WTC11 (cell line): ENCODE measurements at regions not wholly inside any gene's neighbourhood (a gene's known extent, or its start where the extent isn't known, plus 50 kb on each side); places are given as distances from the start of the nearest gene placed in this dataset.

Experiments used
- ATAC-seq: fragments of 200-7000 bp; cut with Tn5 transposase; 2 replicates; pipeline ENCODE4 v1.10.0; 2021; ENCODE audit warnings: mild to moderate bottlenecking, moderate library complexity
- CTCF ChIA-PET: fragments of 300-600 bp; sonication (Branson Sonifier 250); formaldehyde crosslinking; loops from one replicate; lab custom pipeline; 2021; ENCODE audit warnings: antibody characterized with exemption; lab: Charles Lee
- POLR2A ChIA-PET: fragments of 350-600 bp; sonication (Branson Sonifier 250); formaldehyde crosslinking; loops from one replicate; lab custom pipeline; 2021; ENCODE audit warnings: antibody characterized with exemption; lab: Charles Lee
- DNase-seq: peaks from one replicate; pipeline ENCODE4 v3.0.0; 2021; ENCODE audit warnings: low spot score
- H3K27ac Mint-ChIP-seq: 2 replicates; pipeline ENCODE4 v1.8.0; 2021; ENCODE audit warnings: mixed read lengths
- H3K27me3 Mint-ChIP-seq: 2 replicates; pipeline ENCODE4 v1.8.0; 2021; ENCODE audit warnings: low read depth, mild to moderate bottlenecking, moderate library complexity, mixed read lengths
- H3K36me3 Mint-ChIP-seq: 2 replicates; pipeline ENCODE4 v1.8.0; 2021; ENCODE audit warnings: mixed read lengths
- H3K4me1 Mint-ChIP-seq: 2 replicates; pipeline ENCODE4 v1.8.0; 2022; ENCODE audit warnings: mixed read lengths
- H3K4me3 Mint-ChIP-seq: 2 replicates; pipeline ENCODE4 v1.8.0; 2021; ENCODE audit warnings: mild to moderate bottlenecking, moderate library complexity, mixed read lengths
- H3K9me3 Mint-ChIP-seq: 2 replicates; pipeline ENCODE4 v1.8.0; 2021; ENCODE audit warnings: mixed read lengths
- AFF4 ChIP-seq: sonication (generic); formaldehyde crosslinking; IDR thresholded peaks from 2 replicates; pipeline ENCODE4 v1.8.1; 2023; ENCODE audit warnings: mild to moderate bottlenecking, missing genetic modification reagents, borderline replicate concordance
- ATF2 ChIP-seq: sonication (generic); formaldehyde crosslinking; IDR thresholded peaks from 2 replicates; pipeline ENCODE4 v1.8.1; 2022; ENCODE audit warnings: low read depth, missing genetic modification reagents, borderline replicate concordance
- ATF3 ChIP-seq: sonication (generic); formaldehyde crosslinking; conservative IDR thresholded peaks from 2 replicates; pipeline ENCODE4 v1.8.1; 2022; ENCODE audit warnings: mild to moderate bottlenecking, missing genetic modification reagents
- CTCF ChIP-seq: fragments of 200-600 bp; IDR thresholded peaks from 2 replicates; pipeline ENCODE4 v1.8.0; 2022; ENCODE audit warnings: antibody characterized with exemption
- E2F5 ChIP-seq: sonication (generic); formaldehyde crosslinking; IDR thresholded peaks from 2 replicates; pipeline ENCODE4 v1.8.1; 2022; ENCODE audit warnings: mild to moderate bottlenecking, moderate library complexity, missing genetic modification reagents
- EMX1 ChIP-seq: fragments of 250-450 bp; sonication (Bioruptor Pico); IDR thresholded peaks from 2 replicates; pipeline ENCODE4 v1.8.0; 2021; ENCODE audit warnings: mild to moderate bottlenecking
- FOXJ3 ChIP-seq: sonication (generic); formaldehyde crosslinking; IDR thresholded peaks from 2 replicates; pipeline ENCODE4 v1.9.0; 2021; ENCODE audit warnings: missing genetic modification reagents, mild to moderate bottlenecking, borderline replicate concordance
- FOXP4 ChIP-seq: sonication (generic); formaldehyde crosslinking; IDR thresholded peaks from 2 replicates; pipeline ENCODE4 v1.8.0; 2022; ENCODE audit warnings: mild to moderate bottlenecking, missing genetic modification reagents
- GTF2I ChIP-seq: fragments of 250-450 bp; sonication (Bioruptor Pico); conservative IDR thresholded peaks from 2 replicates; pipeline ENCODE4 v1.4.0; 2021; ENCODE audit warnings: mild to moderate bottlenecking
- JAZF1 ChIP-seq: fragments of 250-450 bp; sonication (Bioruptor Pico); IDR thresholded peaks from 2 replicates; pipeline ENCODE4 v1.9.0; 2021; ENCODE audit warnings: moderate library complexity, mild to moderate bottlenecking, inconsistent platforms
- KAT7 ChIP-seq: sonication (generic); formaldehyde crosslinking; IDR thresholded peaks from 2 replicates; pipeline ENCODE4 v1.8.1; 2023; ENCODE audit warnings: missing genetic modification reagents, mild to moderate bottlenecking, borderline replicate concordance
- NFYB ChIP-seq: sonication (generic); formaldehyde crosslinking; conservative IDR thresholded peaks from 2 replicates; pipeline ENCODE4 v1.8.0; 2022; ENCODE audit warnings: low read depth, missing genetic modification reagents
- RORB ChIP-seq: fragments of 250-450 bp; sonication (Bioruptor Pico); IDR thresholded peaks from 2 replicates; pipeline ENCODE4 v1.9.0; 2021; ENCODE audit warnings: mild to moderate bottlenecking
- SOX15 ChIP-seq: fragments of 250-450 bp; sonication (Bioruptor Pico); IDR thresholded peaks from 2 replicates; pipeline ENCODE4 v1.9.0; 2021; ENCODE audit warnings: mild to moderate bottlenecking
- ZMAT4 ChIP-seq: fragments of 250-450 bp; sonication (Bioruptor Pico); IDR thresholded peaks from 2 replicates; pipeline ENCODE4 v1.9.0; 2021; ENCODE audit warnings: mild to moderate bottlenecking
- ZNF263 ChIP-seq: sonication (generic); formaldehyde crosslinking; IDR thresholded peaks from 2 replicates; pipeline ENCODE4 v1.8.1; 2022; ENCODE audit warnings: low read depth, mild to moderate bottlenecking, moderate library complexity, missing genetic modification reagents
- ZNF317 ChIP-seq: sonication (generic); formaldehyde crosslinking; IDR thresholded peaks from 2 replicates; pipeline ENCODE4 v1.8.1; 2023; ENCODE audit warnings: low read depth, mild to moderate bottlenecking, moderate library complexity, missing genetic modification reagents, borderline replicate concordance
- ZNF425 ChIP-seq: fragments of 250-450 bp; sonication (Bioruptor Pico); conservative IDR thresholded peaks from 2 replicates; pipeline ENCODE4 v1.9.0; 2021; ENCODE audit warnings: mild to moderate bottlenecking
- ZSCAN18 ChIP-seq: fragments of 250-450 bp; sonication (Bioruptor Pico); IDR thresholded peaks from 2 replicates; pipeline ENCODE4 v2.1.2; 2022; ENCODE audit warnings: mild to moderate bottlenecking, moderate library complexity

- no peaks in the 10 kb centered on the region for H3K4me1 Mint-ChIP-seq
- no peak overlapping the region for H3K4me3 Mint-ChIP-seq
- ChIA-PET CTCF (interaction anchor here (0.5 to 1.1 kb wide), 4 partner anchors 24 to 365 kb away, joined by 3 to 4 read pairs (median 4); a partner anchor contains a TSS), POLR2A (no interaction called here)
- ATAC-seq (peak; percentile 76), DNase-seq (no peak)
- H3K9me3 Mint-ChIP-seq = no peaks in the 10 kb centered on the region
- no peaks in the 10 kb centered on the region; the same call in 1 of the 2 replicates for H3K27me3 Mint-ChIP-seq
- no peaks in the 10 kb centered on the region for H3K36me3 Mint-ChIP-seq
- TF ChIP-seq E2F5 (CRISPR knock-in tag) (no peak), EMX1 (CRISPR knock-in tag) (no peak), JAZF1 (CRISPR knock-in tag) (no peak), NFYB (CRISPR knock-in tag) (no peak), KAT7 (CRISPR knock-in tag) (no peak), FOXP4 (CRISPR knock-in tag) (no peak), RORB (CRISPR knock-in tag) (no peak), GTF2I (CRISPR knock-in tag) (no peak), ATF2 (no peak), ZSCAN18 (CRISPR knock-in tag) (no peak), ZMAT4 (no peak), AFF4 (no peak)
- no peak overlapping the region for H3K27ac Mint-ChIP-seq
Measured at GRCh38 chr7:25545124-25546008, 317.1 kb upstream of the NPVF start.

- CTCF ChIA-PET = interaction anchor here (0.6 kb wide), 1 partner anchor 306 kb away, joined by 3 read pairs; no protein-coding TSS in a partner anchor
- no peaks in the 10 kb centered on the region; the same call in 1 of the 2 replicates for H3K27me3 Mint-ChIP-seq
- no peak for ATAC-seq
- no peak overlapping the region for H3K4me3 Mint-ChIP-seq
- H3K36me3 Mint-ChIP-seq = no peaks in the 10 kb centered on the region
- DNase-seq = no peak
- POLR2A ChIA-PET = no interaction called here
- no peaks in the 10 kb centered on the region for H3K4me1 Mint-ChIP-seq
- H3K9me3 Mint-ChIP-seq = no peaks in the 10 kb centered on the region
- no peak overlapping the region for H3K27ac Mint-ChIP-seq
- TF ChIP-seq GTF2I (CRISPR knock-in tag) = no peak
- TF ChIP-seq FOXJ3 (CRISPR knock-in tag) = no peak
- no peak for TF ChIP-seq ZNF425
- TF ChIP-seq ATF3 (CRISPR knock-in tag) = no peak
- no peak for TF ChIP-seq CTCF
- no peak for TF ChIP-seq ZNF263 (CRISPR knock-in tag)
- TF ChIP-seq SOX15 (CRISPR knock-in tag) = no peak
- TF ChIP-seq ZNF317 (CRISPR knock-in tag) = no peak
Measured at GRCh38 chr7:25546306-25546705, 318.0 kb upstream of the NPVF start.
